ENCODE measurements at regions not wholly inside any gene's neighbourhood (a gene's known extent, or its start where the extent isn't known, plus 50 kb on each side); places are given as distances from the start of the nearest gene placed in this dataset.

GRCh38 chr5:176733406-176734262, 76.7 kb upstream of the UNC5A start:
- DNase-seq, result no peak

- DNase-seq, result no peak
Observed at GRCh38 chr5:176734756-176735342, 75.5 kb upstream of the UNC5A start.

- no peak for DNase-seq
Observed at GRCh38 chr5:176735383-176736265, 74.7 kb upstream of the UNC5A start.

GRCh38 chr5:176736301-176736930, 73.9 kb upstream of the UNC5A start:
- no peak for DNase-seq

- no peak for DNase-seq
Observed at GRCh38 chr5:176736931-176737745, 73.2 kb upstream of the UNC5A start.

GRCh38 chr5:176737746-176738636, 72.4 kb upstream of the UNC5A start:
- DNase-seq, result no peak

GRCh38 chr5:176738637-176739250, 71.6 kb upstream of the UNC5A start:
- DNase-seq, result no peak

- DNase-seq, result no peak
Observed at GRCh38 chr5:176739461-176740051, 70.8 kb upstream of the UNC5A start.

GRCh38 chr5:176740131-176740701, 70.1 kb upstream of the UNC5A start:
- no peak for DNase-seq

GRCh38 chr5:176740702-176741496, 69.5 kb upstream of the UNC5A start:
- no peak for DNase-seq

- DNase-seq, result no peak
Observed at GRCh38 chr5:176741561-176742211, 68.7 kb upstream of the UNC5A start.

- no peak for DNase-seq
Observed at GRCh38 chr5:176742246-176743105, 67.9 kb upstream of the UNC5A start.

- DNase-seq, result no peak
Observed at GRCh38 chr5:176743136-176743861, 67.1 kb upstream of the UNC5A start.

- DNase-seq, result no peak
Observed at GRCh38 chr5:176743868-176744583, 66.3 kb upstream of the UNC5A start.

GRCh38 chr5:176744584-176744965, 65.8 kb upstream of the UNC5A start:
- no peak for DNase-seq

- DNase-seq, result no peak
Observed at GRCh38 chr5:176747670-176748072, 62.7 kb upstream of the UNC5A start.

All from fibroblast of skin of abdomen (primary cell).